HepG2 (cell line): ENCODE measurements at regions not wholly inside any gene's neighbourhood (a gene's known extent, or its start where the extent isn't known, plus 50 kb on each side); places are given as distances from the start of the nearest gene placed in this dataset.

ENCODE experiments used
- ATAC-seq: fragments of 200-7000 bp; cut with Tn5 transposase; 3 replicates; pipeline ENCODE4 v1.9.1; 2020; ENCODE audit warnings: mild to moderate bottlenecking, moderate library complexity
- BruUV-seq: library from RNA; stranded (reverse); fragments of 400-500 nt; replicated peaks from 2 replicates; lab custom pipeline; 2021; lab: Mats Ljungman, UMichigan
- CTCF ChIA-PET: fragments of 300-600 bp; formaldehyde crosslinking; extraction: SDS; loops from one replicate; lab custom pipeline; 2021; ENCODE audit warnings: low total read pairs, inconsistent platforms, low intra/inter-chr PET ratio; lab: Yijun Ruan, JAX
- POLR2A ChIA-PET: fragments of 350-600 bp; sonication (Branson Sonifier 250); formaldehyde crosslinking; loops from one replicate; lab custom pipeline; 2020; ENCODE audit warnings: antibody characterized with exemption, inconsistent platforms; lab: Yijun Ruan, JAX
- DNase-seq: peaks from one replicate; pipeline ENCODE4 v3.0.0-alpha.2; 2015; ENCODE audit warnings: low spot score
- FAIRE-seq: peaks from 3 replicates; lab custom pipeline; 2011; peaks lifted over from hg19 to GRCh38; lab: Jason Lieb, UNC
- H2AFZ ChIP-seq: one replicate; pipeline ENCODE4 v1.6.1; 2011; ENCODE audit warnings: low read length, inconsistent platforms
- H3K27ac ChIP-seq: fragments of 300-600 bp; 3 replicates; pipeline ENCODE4 v1.8.0; 2011; ENCODE audit warnings: mixed run types, mild to moderate bottlenecking, mixed read lengths, low read length, inconsistent platforms; ENCODE audit not compliant: insufficient read depth; ENCODE audit errors: extremely low read length
- H3K27me3 ChIP-seq, 2 experiments: fragments of 200-600 bp in 1 of 2; 2 replicates in 1 of 2; 3 replicates in 1 of 2; pipeline versions ENCODE4 v1.6.0 to v1.8.0; 2011; ENCODE audit warnings: low read length in 2 of 2, mild to moderate bottlenecking in 2 of 2, moderate library complexity in 2 of 2, inconsistent platforms in 1 of 2; ENCODE audit not compliant: insufficient read depth in 2 of 2, control insufficient read depth in 1 of 2
- H3K36me3 ChIP-seq, 2 experiments: fragments of 200-600 bp in 1 of 2; replicated peaks in 1 of 2; 2 replicates in 1 of 2; 3 replicates in 1 of 2; pipeline versions ENCODE4 v1.5.1 to v1.8.0; 2011; ENCODE audit warnings: low read length in 2 of 2, inconsistent platforms in 1 of 2; ENCODE audit not compliant: insufficient read depth in 2 of 2, control insufficient read depth in 1 of 2
- H3K4me1 ChIP-seq: 2 replicates; pipeline ENCODE4 v1.5.1; 2012; ENCODE audit warnings: low read length, inconsistent platforms; ENCODE audit not compliant: insufficient read depth
- H3K4me2 ChIP-seq: 2 replicates; pipeline ENCODE4 v1.6.0; 2011; ENCODE audit warnings: low read depth, low read length, inconsistent platforms
- H3K4me3 ChIP-seq, 3 experiments: fragments of 200-600 bp in 1 of 3; sonication (generic), shearing (Covaris generic) in 1 of 3; replicated peaks in 1 of 3; 2 replicates each; pipeline ENCODE4 v1.5.1; 2011 to 2016; ENCODE audit warnings: low read length in 3 of 3, inconsistent platforms in 2 of 3, low read depth in 2 of 3, mild to moderate bottlenecking in 2 of 3, control low read depth in 1 of 3, mixed read lengths in 1 of 3; ENCODE audit not compliant: insufficient read depth in 1 of 3
- H3K79me2 ChIP-seq: one replicate; pipeline ENCODE4 v1.6.1; 2011; ENCODE audit warnings: low read length, inconsistent platforms; ENCODE audit not compliant: insufficient read depth
- H3K9ac ChIP-seq: 2 replicates; pipeline ENCODE4 v1.6.0; 2011; ENCODE audit warnings: mild to moderate bottlenecking, low read depth, low read length, inconsistent platforms; ENCODE audit not compliant: insufficient read depth
- H3K9me3 ChIP-seq: 2 replicates; pipeline ENCODE4 v1.5.1; 2012; ENCODE audit warnings: mild to moderate bottlenecking, low read length
- H4K20me1 ChIP-seq: 2 replicates; pipeline ENCODE4 v1.6.0; 2011; ENCODE audit warnings: inconsistent platforms, mild to moderate bottlenecking, low read length, moderate library complexity; ENCODE audit not compliant: insufficient read depth
- MYC ChIP-seq: sonication (generic); formaldehyde crosslinking; IDR thresholded peaks from 2 replicates; pipeline ENCODE4 v1.9.0; 2021; ENCODE audit warnings: missing genetic modification reagents, borderline replicate concordance
- TCF12 ChIP-seq, 2 experiments: fragments of 450-650 bp in 1 of 2; sonication (generic) in 1 of 2; formaldehyde crosslinking in 1 of 2; IDR thresholded peaks; 2 replicates each; pipeline versions ENCODE4 v1.6.1 to v1.8.0; 2017 to 2022; ENCODE audit warnings: antibody characterized with exemption in 1 of 2, mild to moderate bottlenecking in 1 of 2, missing genetic modification reagents in 1 of 2, moderate library complexity in 1 of 2
- TSC22D2 ChIP-seq: sonication (generic); formaldehyde crosslinking; IDR thresholded peaks from 2 replicates; pipeline ENCODE4 v1.5.1; 2020; ENCODE audit warnings: missing genetic modification reagents, mild to moderate bottlenecking, borderline replicate concordance
- ZNF136 ChIP-seq: sonication (generic); formaldehyde crosslinking; IDR thresholded peaks from 2 replicates; pipeline ENCODE4 v1.8.1; 2022; ENCODE audit warnings: low read depth, mild to moderate bottlenecking, moderate library complexity, missing genetic modification reagents
- WGBS: methylation state at CpG from one replicate; pipeline ENCODE4 v1.1.6; 2017; ENCODE audit warnings: low lambda C conversion rate; 5-methylcytosine and 5-hydroxymethylcytosine counted together
- in situ Hi-C: cut with HindIII; loops from 2 replicates; pipeline ENCODE4 v1.10.0; 2017; ENCODE audit warnings: low pct_unique_long_range_greater_than_20kb; ENCODE audit not compliant: extremely low pct_ligation_motif_present
- intact Hi-C: fragments of 100-400 bp; cut with micrococcal nuclease; formaldehyde crosslinking; loops from one replicate; pipeline ENCODE4 v1.10.0; 2022; ENCODE audit not compliant: unreplicated experiment
- TF ChIP-seq, protein P1 (sequence below): sonication (generic); formaldehyde crosslinking; conservative IDR thresholded peaks from 2 replicates; pipeline ENCODE4 v1.4.0; 2020; ENCODE audit warnings: missing genetic modification reagents
- TF ChIP-seq, protein P2 (sequence below): IDR thresholded peaks from 2 replicates; pipeline ENCODE4 v1.6.1; 2016; ENCODE audit warnings: low read depth, missing genetic modification reagents, missing compliant biosample characterization
- TF ChIP-seq, protein P3 (sequence below): sonication (generic); IDR thresholded peaks from 2 replicates; pipeline ENCODE4 v1.6.1; 2016; ENCODE audit warnings: low read depth, borderline replicate concordance
- TF ChIP-seq, protein P4 (sequence below): sonication (generic); formaldehyde crosslinking; IDR thresholded peaks from 2 replicates; pipeline ENCODE4 v1.4.0; 2020; ENCODE audit warnings: low read depth, missing genetic modification reagents
- TF ChIP-seq, protein P5 (sequence below): IDR thresholded peaks from 2 replicates; pipeline ENCODE4 v1.6.1; 2016; ENCODE audit warnings: low read depth, control low read depth

DNA sequence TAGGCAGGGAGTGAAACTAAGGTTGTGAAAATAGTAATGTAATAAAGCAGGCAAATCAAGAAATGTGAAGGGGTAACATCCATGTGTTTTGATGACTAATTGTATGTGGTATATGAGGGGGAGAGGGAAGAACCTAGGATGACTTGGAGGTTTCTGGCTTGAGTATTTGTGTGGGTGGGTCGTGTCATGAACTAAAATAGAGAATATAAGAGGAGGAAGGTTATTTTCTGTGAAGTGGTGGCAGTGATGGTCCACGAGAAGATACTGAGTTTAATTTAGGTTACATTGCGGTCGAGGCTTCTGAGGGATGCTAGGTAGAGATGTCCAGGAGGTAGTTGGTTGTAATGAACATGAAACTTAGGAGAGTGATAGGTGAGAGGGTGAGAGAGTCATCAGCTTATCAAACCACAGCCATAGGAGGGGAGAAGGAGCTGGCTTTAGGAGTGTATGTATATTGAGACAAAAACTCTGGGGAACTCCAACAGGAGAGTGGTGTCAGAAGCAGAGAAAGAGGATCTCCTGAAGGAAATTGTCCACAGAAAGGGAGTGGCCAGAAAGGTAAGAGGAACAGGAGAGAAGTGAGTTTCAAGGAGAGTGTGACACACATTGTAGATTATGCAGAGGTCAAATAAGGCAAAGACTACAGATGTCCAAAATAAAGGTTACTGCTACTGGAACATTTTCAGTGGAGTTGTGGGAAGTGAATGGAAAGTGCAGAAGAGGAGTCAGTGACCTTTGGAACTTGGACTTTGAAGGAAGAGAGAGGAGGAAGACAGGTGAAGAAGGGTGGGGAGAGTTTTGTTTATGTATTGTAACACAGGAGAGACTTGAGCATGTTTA, 89.0 kb upstream of the MACF1 start:
- FAIRE-seq: no peak
- BruUV-seq: no TSS peak
- no peak overlapping the region for H3K4me2 ChIP-seq
- CTCF ChIA-PET: no interaction called here
- intact Hi-C loops: loop anchor here (2.0 kb wide), 1 partner anchor 17 kb away; no protein-coding TSS in a partner anchor
- POLR2A ChIA-PET: no interaction called here
- H3K9me3 ChIP-seq: no peaks in the 10 kb centered on the region
- no peak overlapping the region for H3K9ac ChIP-seq
- no peaks in the 10 kb centered on the region for H3K36me3 ChIP-seq
- H4K20me1 ChIP-seq: no peaks in the 10 kb centered on the region
- H3K4me1 ChIP-seq: peaks cover 61% of the 10 kb centered on the region
- peaks cover 12% of the 10 kb centered on the region for H3K79me2 ChIP-seq
- 83% methylated on average over 4 of the region's 4 CpGs for WGBS
- DNase-seq: no peak
- H3K27me3 ChIP-seq: no peaks in the 10 kb centered on the region
- in situ Hi-C loops: no loop called here
- H2AFZ ChIP-seq: no peak overlapping the region
- no peak for ATAC-seq
- no peak overlapping the region for H3K4me3 ChIP-seq
- no peak overlapping the region for H3K27ac ChIP-seq
- TF ChIP-seq TCF12 (IDR thresholded peaks at IDR 0.05): no peak
- no peak for TF ChIP-seq TCF12 (CRISPR knock-in tag; IDR thresholded peaks at IDR 0.05)
- TF ChIP-seq, protein P1, sequence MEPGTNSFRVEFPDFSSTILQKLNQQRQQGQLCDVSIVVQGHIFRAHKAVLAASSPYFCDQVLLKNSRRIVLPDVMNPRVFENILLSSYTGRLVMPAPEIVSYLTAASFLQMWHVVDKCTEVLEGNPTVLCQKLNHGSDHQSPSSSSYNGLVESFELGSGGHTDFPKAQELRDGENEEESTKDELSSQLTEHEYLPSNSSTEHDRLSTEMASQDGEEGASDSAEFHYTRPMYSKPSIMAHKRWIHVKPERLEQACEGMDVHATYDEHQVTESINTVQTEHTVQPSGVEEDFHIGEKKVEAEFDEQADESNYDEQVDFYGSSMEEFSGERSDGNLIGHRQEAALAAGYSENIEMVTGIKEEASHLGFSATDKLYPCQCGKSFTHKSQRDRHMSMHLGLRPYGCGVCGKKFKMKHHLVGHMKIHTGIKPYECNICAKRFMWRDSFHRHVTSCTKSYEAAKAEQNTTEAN (CRISPR knock-in tag): no peak
- TF ChIP-seq, protein P2, sequence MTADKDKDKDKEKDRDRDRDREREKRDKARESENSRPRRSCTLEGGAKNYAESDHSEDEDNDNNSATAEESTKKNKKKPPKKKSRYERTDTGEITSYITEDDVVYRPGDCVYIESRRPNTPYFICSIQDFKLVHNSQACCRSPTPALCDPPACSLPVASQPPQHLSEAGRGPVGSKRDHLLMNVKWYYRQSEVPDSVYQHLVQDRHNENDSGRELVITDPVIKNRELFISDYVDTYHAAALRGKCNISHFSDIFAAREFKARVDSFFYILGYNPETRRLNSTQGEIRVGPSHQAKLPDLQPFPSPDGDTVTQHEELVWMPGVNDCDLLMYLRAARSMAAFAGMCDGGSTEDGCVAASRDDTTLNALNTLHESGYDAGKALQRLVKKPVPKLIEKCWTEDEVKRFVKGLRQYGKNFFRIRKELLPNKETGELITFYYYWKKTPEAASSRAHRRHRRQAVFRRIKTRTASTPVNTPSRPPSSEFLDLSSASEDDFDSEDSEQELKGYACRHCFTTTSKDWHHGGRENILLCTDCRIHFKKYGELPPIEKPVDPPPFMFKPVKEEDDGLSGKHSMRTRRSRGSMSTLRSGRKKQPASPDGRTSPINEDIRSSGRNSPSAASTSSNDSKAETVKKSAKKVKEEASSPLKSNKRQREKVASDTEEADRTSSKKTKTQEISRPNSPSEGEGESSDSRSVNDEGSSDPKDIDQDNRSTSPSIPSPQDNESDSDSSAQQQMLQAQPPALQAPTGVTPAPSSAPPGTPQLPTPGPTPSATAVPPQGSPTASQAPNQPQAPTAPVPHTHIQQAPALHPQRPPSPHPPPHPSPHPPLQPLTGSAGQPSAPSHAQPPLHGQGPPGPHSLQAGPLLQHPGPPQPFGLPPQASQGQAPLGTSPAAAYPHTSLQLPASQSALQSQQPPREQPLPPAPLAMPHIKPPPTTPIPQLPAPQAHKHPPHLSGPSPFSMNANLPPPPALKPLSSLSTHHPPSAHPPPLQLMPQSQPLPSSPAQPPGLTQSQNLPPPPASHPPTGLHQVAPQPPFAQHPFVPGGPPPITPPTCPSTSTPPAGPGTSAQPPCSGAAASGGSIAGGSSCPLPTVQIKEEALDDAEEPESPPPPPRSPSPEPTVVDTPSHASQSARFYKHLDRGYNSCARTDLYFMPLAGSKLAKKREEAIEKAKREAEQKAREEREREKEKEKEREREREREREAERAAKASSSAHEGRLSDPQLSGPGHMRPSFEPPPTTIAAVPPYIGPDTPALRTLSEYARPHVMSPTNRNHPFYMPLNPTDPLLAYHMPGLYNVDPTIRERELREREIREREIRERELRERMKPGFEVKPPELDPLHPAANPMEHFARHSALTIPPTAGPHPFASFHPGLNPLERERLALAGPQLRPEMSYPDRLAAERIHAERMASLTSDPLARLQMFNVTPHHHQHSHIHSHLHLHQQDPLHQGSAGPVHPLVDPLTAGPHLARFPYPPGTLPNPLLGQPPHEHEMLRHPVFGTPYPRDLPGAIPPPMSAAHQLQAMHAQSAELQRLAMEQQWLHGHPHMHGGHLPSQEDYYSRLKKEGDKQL: no peak
- no peak for TF ChIP-seq MYC (CRISPR knock-in tag)
- TF ChIP-seq, protein P3, sequence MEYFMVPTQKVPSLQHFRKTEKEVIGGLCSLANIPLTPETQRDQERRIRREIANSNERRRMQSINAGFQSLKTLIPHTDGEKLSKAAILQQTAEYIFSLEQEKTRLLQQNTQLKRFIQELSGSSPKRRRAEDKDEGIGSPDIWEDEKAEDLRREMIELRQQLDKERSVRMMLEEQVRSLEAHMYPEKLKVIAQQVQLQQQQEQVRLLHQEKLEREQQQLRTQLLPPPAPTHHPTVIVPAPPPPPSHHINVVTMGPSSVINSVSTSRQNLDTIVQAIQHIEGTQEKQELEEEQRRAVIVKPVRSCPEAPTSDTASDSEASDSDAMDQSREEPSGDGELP: no peak
- TF ChIP-seq, protein P4, sequence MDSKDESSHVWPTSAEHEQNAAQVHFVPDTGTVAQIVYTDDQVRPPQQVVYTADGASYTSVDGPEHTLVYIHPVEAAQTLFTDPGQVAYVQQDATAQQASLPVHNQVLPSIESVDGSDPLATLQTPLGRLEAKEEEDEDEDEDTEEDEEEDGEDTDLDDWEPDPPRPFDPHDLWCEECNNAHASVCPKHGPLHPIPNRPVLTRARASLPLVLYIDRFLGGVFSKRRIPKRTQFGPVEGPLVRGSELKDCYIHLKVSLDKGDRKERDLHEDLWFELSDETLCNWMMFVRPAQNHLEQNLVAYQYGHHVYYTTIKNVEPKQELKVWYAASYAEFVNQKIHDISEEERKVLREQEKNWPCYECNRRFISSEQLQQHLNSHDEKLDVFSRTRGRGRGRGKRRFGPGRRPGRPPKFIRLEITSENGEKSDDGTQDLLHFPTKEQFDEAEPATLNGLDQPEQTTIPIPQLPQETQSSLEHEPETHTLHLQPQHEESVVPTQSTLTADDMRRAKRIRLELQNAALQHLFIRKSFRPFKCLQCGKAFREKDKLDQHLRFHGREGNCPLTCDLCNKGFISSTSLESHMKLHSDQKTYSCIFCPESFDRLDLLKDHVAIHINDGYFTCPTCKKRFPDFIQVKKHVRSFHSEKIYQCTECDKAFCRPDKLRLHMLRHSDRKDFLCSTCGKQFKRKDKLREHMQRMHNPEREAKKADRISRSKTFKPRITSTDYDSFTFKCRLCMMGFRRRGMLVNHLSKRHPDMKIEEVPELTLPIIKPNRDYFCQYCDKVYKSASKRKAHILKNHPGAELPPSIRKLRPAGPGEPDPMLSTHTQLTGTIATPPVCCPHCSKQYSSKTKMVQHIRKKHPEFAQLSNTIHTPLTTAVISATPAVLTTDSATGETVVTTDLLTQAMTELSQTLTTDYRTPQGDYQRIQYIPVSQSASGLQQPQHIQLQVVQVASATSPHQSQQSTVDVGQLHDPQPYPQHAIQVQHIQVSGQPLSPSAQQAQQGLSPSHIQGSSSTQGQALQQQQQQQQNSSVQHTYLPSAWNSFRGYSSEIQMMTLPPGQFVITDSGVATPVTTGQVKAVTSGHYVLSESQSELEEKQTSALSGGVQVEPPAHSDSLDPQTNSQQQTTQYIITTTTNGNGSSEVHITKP: no peak
- no peak for TF ChIP-seq TSC22D2 (CRISPR knock-in tag)
- TF ChIP-seq, protein P5, sequence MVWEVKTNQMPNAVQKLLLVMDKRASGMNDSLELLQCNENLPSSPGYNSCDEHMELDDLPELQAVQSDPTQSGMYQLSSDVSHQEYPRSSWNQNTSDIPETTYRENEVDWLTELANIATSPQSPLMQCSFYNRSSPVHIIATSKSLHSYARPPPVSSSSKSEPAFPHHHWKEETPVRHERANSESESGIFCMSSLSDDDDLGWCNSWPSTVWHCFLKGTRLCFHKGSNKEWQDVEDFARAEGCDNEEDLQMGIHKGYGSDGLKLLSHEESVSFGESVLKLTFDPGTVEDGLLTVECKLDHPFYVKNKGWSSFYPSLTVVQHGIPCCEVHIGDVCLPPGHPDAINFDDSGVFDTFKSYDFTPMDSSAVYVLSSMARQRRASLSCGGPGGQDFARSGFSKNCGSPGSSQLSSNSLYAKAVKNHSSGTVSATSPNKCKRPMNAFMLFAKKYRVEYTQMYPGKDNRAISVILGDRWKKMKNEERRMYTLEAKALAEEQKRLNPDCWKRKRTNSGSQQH (CRISPR knock-in tag): no peak
- TF ChIP-seq ZNF136 (CRISPR knock-in tag): no peak
